ENCODE measurements at regions not wholly inside any gene's neighbourhood (a gene's known extent, or its start where the extent isn't known, plus 50 kb on each side); places are given as distances from the start of the nearest gene placed in this dataset.

GRCh38 chr10:43853369-43853768 is 204.7 kb upstream of the ZNF32 start:
- Histone ChIP-seq H3K4me1 (ENCODE audit: control insufficient read depth, insufficient read depth, low read length) (no peaks in the 10 kb centered on the region), H3K27ac (ENCODE audit: low read length) (no peak overlapping the region), H3K4me3 (ENCODE audit: low read depth in 2 of 2, low read length in 2 of 2) (no peak overlapping the region), H3K27me3 (ENCODE audit: control insufficient read depth, insufficient read depth, low read length) (peaks cover 3% of the 10 kb centered on the region; the same call in 1 of the 2 replicates), H3K9me3 (ENCODE audit: control insufficient read depth, insufficient read depth, low read depth, low read length) (no peaks in the 10 kb centered on the region), H3K36me3 (ENCODE audit: control insufficient read depth, insufficient read depth, low read length) (no peaks in the 10 kb centered on the region)
- CTCF ChIA-PET: no interaction called here
- POLR2A ChIA-PET: no interaction called here
- ATAC-seq: no peak
- DNase-seq (ENCODE audit: low read depth, low spot score): no peak
- no peak for TF ChIP-seq SIN3A (IDR thresholded peaks at IDR 0.05; ENCODE audit: borderline replicate concordance, insufficient read depth, low read depth, low read length)
- TF ChIP-seq TCF7L2 (IDR thresholded peaks at IDR 0.05; ENCODE audit: low read depth, low read length): no peak
- TF ChIP-seq, protein P1, sequence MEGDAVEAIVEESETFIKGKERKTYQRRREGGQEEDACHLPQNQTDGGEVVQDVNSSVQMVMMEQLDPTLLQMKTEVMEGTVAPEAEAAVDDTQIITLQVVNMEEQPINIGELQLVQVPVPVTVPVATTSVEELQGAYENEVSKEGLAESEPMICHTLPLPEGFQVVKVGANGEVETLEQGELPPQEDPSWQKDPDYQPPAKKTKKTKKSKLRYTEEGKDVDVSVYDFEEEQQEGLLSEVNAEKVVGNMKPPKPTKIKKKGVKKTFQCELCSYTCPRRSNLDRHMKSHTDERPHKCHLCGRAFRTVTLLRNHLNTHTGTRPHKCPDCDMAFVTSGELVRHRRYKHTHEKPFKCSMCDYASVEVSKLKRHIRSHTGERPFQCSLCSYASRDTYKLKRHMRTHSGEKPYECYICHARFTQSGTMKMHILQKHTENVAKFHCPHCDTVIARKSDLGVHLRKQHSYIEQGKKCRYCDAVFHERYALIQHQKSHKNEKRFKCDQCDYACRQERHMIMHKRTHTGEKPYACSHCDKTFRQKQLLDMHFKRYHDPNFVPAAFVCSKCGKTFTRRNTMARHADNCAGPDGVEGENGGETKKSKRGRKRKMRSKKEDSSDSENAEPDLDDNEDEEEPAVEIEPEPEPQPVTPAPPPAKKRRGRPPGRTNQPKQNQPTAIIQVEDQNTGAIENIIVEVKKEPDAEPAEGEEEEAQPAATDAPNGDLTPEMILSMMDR (IDR thresholded peaks at IDR 0.05): no peak
- no peak for TF ChIP-seq REST (IDR thresholded peaks at IDR 0.05; ENCODE audit: insufficient read depth in 1 of 2, low read depth in 2 of 2, low read length in 1 of 2)
- no peak for TF ChIP-seq POLR2AphosphoS5 (IDR thresholded peaks at IDR 0.05; ENCODE audit: low read depth, low read length)
- no TSS peak for BruUV-seq (replicated peaks)
- intact Hi-C loops (cut with micrococcal nuclease; ENCODE audit: unreplicated experiment): no loop called here
- in situ Hi-C loops (cut with HindIII; ENCODE audit: low pct_unique_long_range_greater_than_20kb, low sequenced_read_pairs): no loop called here

- in situ Hi-C loops (cut with HindIII; ENCODE audit: low pct_unique_long_range_greater_than_20kb, low sequenced_read_pairs): no loop called here
- CTCF ChIA-PET: no interaction called here
Measured at GRCh38 chr10:43852644-43853214, 204.0 kb upstream of the ZNF32 start.

More at GRCh38 chr10:43852644-43853214, 204.0 kb upstream of the ZNF32 start:
- Histone ChIP-seq H3K4me3 (ENCODE audit: low read depth in 2 of 2, low read length in 2 of 2) (no peak overlapping the region), H3K27me3 (ENCODE audit: control insufficient read depth, insufficient read depth, low read length) (no peaks in the 10 kb centered on the region), H3K36me3 (ENCODE audit: control insufficient read depth, insufficient read depth, low read length) (no peaks in the 10 kb centered on the region), H3K4me1 (ENCODE audit: control insufficient read depth, insufficient read depth, low read length) (no peaks in the 10 kb centered on the region), H3K27ac (ENCODE audit: low read length) (no peak overlapping the region), H3K9me3 (ENCODE audit: control insufficient read depth, insufficient read depth, low read depth, low read length) (no peaks in the 10 kb centered on the region)
- ATAC-seq (no peak), DNase-seq (ENCODE audit: low read depth, low spot score) (no peak)
- intact Hi-C loops (cut with micrococcal nuclease; ENCODE audit: unreplicated experiment): no loop called here
- POLR2A ChIA-PET: no interaction called here
- BruUV-seq (replicated peaks): no TSS peak
- TF ChIP-seq, protein P1 (IDR thresholded peaks at IDR 0.05): no peak
- TF ChIP-seq POLR2AphosphoS5 (IDR thresholded peaks at IDR 0.05; ENCODE audit: low read depth, low read length): no peak
- TF ChIP-seq TCF7L2 (IDR thresholded peaks at IDR 0.05; ENCODE audit: low read depth, low read length): no peak
- TF ChIP-seq SIN3A (IDR thresholded peaks at IDR 0.05; ENCODE audit: borderline replicate concordance, insufficient read depth, low read depth, low read length): no peak
- no peak for TF ChIP-seq REST (IDR thresholded peaks at IDR 0.05; ENCODE audit: insufficient read depth in 1 of 2, low read depth in 2 of 2, low read length in 1 of 2)
